IPS DF 19.7 (cell line): ENCODE measurements at regions not wholly inside any gene's neighbourhood (a gene's known extent, or its start where the extent isn't known, plus 50 kb on each side); places are given as distances from the start of the nearest gene placed in this dataset.
"Not testable (repeated sequence)": the region's sequence is repeated elsewhere in the genome, so short reads cannot be mapped to it uniquely, and the experiment has no call there.

Experiments used
- DNase-seq: peaks from one replicate; pipeline ENCODE4 v3.0.0-alpha.2; 2013; ENCODE audit warnings: low read depth, low spot score

DNA sequence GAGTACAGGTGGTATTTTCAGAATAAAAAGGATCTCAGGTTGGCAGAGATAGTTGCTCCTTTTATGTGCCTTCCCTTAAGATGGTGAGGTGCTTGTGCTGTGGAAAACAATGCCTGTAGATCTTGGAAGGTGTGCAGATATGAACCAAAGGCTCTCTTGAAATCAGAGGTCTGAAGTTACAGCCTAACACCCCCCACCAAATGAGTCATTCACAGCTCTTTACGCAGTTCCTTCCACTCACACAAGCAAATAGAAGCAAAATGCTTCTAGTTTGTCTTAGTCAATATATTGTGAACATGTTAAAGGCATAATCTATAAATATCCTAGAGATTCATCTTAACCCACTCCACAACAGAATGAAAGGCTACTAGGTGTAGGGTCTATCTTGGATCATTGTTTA, 128.9 kb upstream of the NR5A2 start:
- DNase-seq: no peak

DNA sequence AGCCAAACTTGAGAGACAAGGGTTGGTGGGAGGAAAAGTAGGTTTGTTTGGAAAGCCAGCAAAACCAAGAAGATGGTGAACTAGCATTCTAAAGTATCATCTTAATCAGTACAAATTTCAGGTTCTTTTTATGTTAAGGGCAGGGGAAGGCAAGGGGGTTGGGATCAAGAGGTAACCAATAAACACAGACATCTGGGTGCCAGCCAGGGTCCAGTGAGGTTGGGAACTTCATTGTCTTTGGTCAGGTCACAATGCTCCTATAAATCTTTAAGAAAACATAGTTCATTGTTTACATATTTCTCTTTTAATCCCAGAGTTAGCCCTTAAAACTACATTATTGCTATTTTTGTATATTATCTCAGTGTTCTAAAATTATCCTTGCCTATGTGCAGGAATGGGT, 126.2 kb upstream of the NR5A2 start:
- DNase-seq: no peak

DNA sequence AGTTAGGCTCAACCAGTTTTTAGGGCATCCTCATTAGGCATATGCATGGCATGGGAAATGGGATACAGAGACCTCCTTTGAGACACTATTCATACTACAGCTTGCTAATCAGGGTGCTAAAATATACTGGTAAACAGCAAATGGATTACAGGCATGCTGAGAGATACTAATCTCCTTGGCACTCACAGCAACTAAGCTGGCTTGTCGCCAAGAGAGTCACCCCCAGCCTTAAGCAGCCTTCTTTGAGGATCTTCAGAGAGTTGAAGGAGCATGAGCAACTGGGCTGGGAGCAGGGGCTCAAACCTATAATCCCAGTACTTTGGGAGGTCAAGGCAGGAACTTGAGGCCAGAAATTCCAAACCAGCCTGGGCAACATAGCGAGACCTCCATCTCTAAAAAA, 120.1 kb upstream of the NR5A2 start:
- DNase-seq: no peak

DNA sequence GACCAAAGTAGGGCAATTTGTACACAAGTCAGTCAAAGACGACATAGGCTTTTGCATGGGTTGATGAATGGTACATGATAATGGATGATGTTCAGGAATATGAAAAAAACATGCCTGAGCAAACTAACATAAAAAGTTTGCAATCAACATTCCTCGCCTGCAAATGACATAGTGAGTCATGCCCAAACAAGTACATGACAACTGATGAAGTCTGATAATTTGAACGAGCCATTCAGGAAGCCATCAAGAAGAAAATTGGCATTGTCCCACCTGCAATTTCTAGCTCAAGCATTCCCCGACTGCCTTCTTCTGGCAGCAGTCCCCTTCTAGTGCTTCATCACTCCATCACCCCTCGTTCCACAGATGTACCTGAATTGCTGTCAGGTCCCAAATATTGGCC, 118.4 kb upstream of the NR5A2 start:
- no peak for DNase-seq

DNA sequence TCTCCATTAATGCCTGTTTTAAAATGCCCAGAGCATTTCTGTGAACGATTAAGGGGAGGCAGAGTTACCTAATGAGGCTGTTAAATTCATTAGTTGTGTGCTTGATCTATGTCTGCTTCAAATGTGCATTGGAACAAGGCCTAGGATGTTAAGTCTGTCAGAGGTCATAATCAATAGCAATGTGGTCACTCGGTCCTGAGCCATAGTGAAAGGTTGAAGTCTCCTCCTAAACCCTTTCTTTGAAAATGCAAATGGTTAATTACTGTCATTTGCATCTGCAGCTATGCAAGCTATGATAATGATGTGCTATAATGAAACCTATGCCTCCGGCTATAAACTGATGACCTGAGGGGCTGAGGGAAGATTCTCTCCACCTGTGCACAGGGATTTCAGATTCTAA, 114.2 kb upstream of the NR5A2 start:
- DNase-seq: no peak

DNA sequence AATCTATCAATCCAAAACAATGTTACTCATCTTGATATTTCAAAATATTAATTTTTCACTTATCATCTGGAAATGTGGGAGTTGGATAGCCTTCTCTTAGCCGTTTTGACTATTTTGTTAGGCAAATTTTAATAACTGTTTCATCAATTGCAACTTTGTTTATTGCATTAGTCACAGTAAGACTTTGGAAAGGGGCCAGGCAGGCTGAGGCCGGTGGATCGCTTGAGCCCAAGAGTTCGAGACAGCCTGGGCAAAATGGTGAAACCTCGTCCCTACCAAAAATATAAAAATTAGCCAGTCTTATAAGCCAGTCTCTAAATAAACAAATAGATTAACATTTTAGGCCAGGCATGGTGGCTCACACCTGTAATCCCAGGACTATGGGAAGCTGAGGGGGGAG, 113.0 kb upstream of the NR5A2 start:
- no peak for DNase-seq

DNA sequence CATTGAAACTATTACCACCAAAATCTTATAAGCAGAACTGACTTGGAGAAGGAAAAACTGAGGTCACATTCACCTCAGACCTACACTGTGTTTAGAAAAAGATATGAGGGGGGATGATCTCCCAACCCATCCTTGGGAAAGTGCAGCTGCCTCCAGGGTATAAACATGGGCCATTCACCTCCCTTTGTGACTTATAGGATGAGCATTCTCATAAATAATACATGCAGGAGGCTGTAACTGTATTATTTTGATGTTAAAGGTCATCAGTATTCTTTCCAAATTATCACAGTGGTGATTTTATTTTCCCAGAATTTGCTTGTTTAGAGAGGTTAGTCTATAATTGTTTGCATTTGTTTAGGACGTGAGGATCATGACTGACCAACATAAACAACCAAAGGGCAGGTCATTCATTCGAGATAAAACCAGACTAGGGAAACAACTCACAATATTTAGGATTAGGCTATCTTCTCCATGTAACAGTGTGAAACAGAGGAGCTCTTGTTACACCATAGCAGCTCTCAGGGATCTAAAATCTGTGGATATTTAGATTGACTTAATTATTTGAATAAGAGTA, 109.2 kb upstream of the NR5A2 start:
- DNase-seq: no peak

DNA sequence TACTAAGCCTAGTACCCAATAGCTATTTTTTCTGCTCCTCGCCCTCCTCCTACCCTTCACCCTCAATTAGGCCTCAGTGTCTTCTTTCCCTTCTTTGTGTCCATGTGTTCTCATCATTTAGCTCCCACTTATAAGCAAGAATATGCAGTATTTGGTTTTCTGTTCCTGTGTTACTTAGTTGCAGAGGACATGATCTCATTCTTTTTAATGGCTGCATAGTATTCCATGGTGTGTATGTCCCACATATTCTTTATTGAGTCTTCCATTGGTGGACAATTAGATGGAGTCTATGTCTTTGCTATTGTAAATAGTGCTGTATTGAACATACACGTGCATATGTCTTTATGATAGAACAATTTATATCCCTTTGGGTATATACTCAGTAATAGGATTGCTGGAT, 106.9 kb upstream of the NR5A2 start:
- no peak for DNase-seq

DNA sequence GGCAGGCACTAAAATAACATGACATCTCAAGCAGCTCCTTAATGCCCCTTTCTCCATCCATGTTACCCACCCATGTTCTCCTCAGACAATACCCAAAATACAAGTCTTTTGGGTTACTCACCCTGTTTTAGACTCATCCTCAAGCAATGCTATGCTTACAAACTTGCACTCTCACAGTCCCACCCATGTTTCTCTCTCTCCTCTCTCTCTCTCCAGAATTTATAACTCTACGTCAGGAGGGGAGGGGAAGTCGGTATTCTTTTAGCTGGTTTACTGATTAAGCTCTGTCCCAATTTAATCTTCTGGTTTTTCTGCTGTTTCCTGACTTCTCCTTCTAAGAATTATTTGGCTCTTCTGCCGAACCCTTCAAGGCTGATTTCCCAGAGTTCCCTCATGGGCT, 98.0 kb upstream of the NR5A2 start:
- DNase-seq: no peak

DNA sequence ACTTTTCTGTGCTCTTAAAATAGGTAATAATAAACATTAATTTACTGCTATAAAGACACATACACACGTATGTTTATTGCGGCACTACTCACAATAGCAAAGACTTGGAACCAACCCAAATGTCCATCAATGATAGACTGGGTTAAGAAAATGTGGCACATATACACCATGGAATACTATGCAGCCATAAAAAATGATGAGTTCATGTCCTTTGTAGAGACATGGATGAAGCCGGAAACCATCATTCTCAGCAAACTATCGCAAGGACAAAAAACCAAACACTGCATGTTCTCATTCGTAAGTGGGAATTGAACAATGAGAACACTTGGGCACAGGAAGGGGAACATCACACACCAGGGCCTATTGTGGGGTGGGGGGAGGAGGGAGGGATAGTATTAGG, 97.4 kb upstream of the NR5A2 start:
- not testable (repeated sequence) for DNase-seq

DNA sequence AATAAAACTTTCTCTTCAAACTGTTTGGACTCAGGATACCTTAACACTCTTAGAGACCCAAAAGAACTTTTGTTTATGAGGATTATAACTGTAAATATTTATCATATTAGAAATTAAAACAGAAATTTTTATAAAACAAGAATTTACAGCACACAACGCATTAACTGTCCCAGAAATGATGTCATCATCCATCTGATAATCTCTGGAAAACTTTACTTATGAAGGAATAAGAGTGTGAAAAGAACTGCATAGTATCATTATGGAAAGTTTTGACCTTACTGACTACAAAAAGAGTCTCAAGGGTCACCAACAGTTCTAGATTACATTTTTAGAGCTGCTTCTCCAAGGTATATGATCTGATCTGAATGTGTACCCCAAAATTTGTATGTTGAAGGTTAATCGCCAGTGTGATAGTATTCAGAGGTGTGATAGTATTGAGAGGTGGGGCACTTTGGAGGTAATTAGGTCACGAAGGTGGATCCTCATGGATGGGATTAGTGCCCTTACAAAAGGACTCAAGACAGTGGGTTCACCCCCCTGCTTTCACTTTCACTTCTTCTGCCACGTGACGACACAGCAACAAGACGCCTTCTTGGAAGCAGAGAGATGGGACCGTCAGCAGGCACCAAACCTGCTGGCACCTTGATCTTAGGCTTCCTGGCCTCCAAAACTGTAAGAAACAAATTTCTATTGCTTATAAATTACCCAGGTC, 95.7 kb upstream of the NR5A2 start:
- DNase-seq: no peak

DNA sequence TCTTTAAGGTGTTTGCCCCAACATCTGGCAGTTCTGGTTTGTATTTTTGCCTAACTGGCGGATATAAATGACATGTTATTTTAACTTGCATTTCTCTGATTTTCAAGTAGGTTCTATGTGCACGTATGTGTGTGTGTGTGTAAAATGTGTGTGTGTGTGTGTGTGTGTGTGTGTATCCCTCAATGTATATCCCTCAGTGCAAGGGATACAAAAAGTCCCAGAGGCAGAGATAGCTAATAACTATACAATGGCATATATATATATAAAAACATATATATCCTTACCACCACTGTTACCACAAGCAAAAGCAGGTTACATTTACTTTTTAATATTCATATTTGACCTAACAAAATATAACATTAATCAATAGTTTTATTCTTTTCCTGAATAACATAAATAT, 95.0 kb upstream of the NR5A2 start:
- no peak for DNase-seq

DNA sequence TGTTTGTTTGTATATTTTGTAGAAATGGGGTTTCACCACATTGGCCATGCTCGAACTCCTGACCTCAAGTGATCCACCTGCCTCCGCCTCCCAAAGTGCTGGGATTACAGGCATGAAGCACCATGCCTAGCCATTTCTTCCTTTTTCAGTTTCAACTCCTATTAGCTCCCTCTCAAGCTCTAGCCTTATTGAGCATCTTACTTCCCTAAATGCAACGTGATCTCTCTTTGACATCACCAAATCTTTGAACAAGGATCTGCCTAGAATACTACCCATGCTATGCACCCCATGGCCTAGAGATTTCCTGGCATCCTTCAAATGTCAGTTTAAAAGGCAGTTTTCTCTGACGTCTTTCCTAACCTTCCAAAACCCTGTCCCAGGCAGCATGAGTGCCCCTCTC, 91.1 kb upstream of the NR5A2 start:
- no peak for DNase-seq

DNA sequence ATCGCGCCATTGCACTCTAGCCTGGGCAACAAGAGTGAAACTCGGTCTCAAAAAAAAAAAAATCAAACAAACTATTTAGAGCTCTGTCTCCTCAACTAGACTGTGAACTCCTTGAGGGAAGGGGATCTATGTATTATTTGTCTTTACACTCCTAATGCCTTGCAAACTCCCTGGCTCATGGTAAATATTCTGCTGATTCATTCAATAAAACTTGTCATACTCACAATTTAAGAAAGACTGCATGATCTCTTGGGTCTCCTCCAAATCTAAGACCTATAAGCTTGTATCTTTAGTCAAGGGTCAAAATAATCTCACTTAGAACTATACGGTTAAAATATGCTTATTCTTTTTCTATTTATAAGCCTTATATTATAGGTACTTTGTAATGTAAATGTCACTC, 90.3 kb upstream of the NR5A2 start:
- no peak for DNase-seq

DNA sequence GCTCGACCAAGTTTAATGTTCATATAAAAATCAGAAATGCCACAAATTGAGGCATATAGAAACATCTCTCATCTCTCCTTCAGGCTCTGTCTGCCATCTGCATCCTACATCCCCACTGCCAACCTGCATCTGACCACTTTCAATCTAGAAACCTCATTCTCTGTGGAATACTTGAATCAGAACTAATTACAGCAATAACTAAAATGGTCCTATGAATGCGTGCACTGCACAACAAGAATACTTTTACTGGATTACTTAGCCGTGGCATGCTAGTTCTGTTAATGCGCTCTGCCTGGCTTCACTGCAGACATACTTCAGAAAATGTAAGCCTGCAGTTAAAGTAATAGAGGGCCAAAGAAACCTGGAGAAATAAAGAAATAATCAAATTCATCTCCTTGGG, 89.8 kb upstream of the NR5A2 start:
- no peak for DNase-seq

DNA sequence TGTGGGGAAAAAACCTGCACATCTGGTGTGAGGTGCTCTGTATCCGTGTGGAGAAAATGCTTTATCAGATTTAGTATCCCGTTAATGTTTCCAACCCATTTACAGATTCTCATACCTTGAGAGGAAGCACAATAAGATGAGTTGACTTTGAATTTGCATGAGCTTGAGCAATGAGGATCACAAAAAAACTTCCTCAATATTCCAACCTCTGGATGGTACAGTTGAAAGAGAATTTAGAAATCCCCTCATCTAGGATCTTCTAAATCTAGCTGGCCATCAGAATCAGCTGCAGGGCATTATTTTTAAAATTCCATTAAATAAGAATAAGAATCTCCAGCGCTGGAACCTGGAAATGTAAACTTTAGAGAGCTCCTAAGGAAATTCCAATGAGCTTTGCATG, 82.5 kb upstream of the NR5A2 start:
- DNase-seq: no peak

DNA sequence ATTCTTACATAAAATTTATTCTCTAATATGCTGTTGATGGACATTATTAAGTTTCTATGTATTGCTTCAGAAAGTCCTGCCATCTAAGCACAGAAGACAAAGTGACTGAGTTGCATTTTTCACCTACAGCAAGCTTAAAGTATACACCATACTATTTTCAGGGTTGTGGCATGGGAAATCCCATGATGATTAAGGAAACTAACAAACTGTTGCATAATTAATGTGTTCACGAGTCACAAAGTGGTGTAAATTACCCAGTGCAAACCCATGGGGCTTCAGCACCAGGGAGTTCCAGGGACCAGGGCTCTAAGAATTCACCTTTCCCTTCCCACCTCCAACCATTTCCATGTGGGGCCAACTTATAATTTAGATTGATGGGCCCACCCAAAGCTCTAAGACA, 81.9 kb upstream of the NR5A2 start:
- no peak for DNase-seq

DNA sequence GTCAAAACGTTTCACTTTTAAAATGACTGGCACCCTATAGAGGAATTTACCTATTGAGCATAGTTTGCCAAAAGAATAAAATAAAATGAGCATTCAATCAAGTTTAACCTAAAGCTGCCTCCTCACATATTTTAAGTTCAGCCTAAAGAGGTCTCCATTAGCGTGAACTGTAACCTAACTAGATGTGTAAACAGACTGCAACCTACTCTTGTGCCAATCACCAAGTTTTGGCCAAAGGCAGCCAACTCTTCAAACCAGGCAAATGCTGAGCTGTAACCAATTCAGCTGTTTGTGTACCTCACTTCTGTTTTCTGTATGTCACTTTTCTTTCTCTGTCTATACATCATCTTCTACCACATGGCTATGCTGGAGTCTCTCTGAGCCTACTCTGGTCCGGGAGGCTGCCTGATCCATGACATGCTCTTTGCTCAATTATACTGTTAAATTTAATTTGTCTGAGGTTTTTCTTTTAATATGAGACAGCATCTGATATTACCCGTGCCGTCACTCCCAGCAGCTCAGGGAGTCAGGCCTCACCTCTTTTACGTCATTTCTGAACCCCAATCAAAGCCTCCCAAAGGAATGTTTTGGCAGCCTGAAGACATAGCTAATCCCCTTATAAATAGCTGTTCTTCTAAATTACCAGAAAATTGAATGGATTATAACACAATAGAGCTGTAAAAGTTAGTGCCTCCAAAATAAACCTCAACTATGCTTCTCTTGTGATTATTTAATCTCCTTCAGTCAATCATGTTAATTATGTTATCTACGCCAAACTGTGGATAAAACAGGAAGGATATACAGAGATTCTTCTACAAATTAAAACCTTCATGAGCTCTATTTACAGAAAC, 81.0 kb upstream of the NR5A2 start:
- DNase-seq: no peak

DNA sequence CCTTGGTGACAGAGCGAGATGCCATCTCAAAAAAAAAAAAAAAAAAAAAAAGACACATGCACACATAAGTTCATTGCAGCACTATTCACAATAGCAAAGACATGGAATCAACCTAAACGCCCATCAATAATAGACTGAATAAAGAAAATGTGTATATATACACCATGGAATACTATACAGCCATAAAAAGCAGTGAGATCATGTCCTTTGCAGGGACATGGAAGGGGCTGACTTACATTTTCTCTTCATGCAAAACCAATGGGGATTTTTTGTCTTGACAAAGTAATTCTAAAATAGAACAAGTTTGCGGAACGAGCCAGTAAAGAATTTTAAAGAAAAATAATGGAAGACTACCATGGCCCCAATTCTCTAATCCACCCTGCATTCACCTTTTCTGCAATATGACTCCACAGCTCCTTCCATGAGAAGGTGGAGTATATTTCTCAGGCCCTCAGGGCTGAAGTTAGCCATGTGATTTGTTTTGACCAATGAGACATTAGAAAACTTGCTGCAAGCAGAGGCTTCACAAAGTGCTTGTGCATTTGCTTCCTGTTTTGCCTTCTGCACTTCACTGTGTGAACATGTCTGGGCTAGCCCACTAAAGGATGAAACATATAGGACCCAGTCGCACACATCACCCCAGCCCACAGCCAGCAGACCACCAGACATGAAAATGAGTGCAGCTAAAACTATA, 78.8 kb upstream of the NR5A2 start:
- no peak for DNase-seq

DNA sequence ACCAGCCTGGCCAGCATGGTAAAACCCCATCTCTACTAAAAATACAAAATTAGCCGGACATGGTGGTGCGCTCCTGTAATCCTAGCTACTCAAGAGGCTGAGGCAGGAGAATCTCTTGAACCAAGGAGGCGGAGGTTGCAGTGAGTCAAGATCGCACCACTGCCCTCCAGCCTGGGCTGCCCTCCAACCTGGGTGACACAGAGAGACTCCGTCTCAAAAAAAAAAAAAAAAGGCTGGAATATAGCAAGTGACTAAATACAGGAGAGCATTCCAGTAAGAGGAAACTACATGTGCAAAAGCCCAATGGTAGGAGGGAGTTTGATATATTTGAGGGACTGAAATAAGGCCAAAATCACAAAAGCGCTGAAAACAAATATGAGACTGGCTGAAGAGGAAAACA, 76.5 kb upstream of the NR5A2 start:
- DNase-seq: not testable (repeated sequence)

DNA sequence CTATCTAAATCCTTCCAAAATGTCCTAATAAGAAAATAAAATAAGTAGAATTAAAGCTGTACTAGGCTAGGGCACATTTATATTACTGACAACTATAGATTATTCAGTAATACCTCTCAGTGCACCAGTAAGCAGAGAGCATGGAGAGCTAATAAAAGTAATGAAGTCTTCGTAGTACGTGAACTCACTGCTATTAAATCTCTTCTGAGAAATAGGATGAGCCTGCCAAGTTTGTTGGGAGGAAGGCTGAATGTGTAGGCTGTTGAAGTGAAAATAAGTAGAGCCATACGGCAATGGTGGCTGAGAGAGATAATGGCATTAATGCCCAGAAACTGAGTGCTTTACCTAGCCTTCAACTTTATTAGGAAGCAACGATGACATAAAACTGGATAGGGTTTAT, 73.9 kb upstream of the NR5A2 start:
- no peak for DNase-seq

DNA sequence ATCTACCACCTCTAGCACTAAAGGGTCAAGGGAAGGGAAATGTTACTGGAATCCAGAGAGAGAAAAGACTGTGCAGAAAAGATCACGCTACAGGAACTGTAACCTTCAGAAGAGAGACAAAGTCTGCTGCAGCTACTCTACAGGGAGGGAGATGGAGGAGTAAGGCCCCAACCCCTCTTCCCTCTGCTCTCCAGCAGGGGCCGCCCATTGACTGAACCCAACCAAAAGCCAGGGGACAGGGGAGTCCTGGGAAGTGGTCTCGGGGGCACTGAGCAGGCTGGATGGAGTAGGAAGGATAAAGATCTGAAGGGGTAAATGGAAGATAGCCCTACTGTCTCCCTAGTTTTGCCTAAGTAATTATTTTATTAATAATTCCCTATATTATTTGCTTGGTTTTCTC, 72.8 kb upstream of the NR5A2 start:
- peak; percentile 25 for DNase-seq
